Trophoblast cell (in vitro differentiated cells and primary cell): ENCODE measurements at regions not wholly inside any gene's neighbourhood (a gene's known extent, or its start where the extent isn't known, plus 50 kb on each side); places are given as distances from the start of the nearest gene placed in this dataset.

Source experiments
- DNase-seq, 2 donors: peaks; one replicate each; pipeline ENCODE4 v3.0.0-alpha.2; 2016
- H2AFZ ChIP-seq: 2 replicates; pipeline ENCODE4 v1.6.1; 2013; ENCODE audit warnings: low read length, moderate library complexity, mild to moderate bottlenecking; ENCODE audit not compliant: insufficient read depth, poor library complexity
- H2AK5ac ChIP-seq: 2 replicates; pipeline ENCODE4 v1.6.1; 2013; ENCODE audit warnings: mild to moderate bottlenecking, low read length
- H2BK120ac ChIP-seq: 2 replicates; pipeline ENCODE4 v1.6.1; 2013; ENCODE audit warnings: low read length, mild to moderate bottlenecking, moderate library complexity; ENCODE audit not compliant: insufficient read depth, poor library complexity
- H2BK12ac ChIP-seq: 2 replicates; pipeline ENCODE4 v1.6.1; 2013; ENCODE audit warnings: mild to moderate bottlenecking, low read length, moderate library complexity
- H2BK5ac ChIP-seq: 2 replicates; pipeline ENCODE4 v1.6.1; 2013; ENCODE audit warnings: low read length, low read depth, moderate library complexity, mild to moderate bottlenecking; ENCODE audit not compliant: poor library complexity
- H3K14ac ChIP-seq: 2 replicates; pipeline ENCODE4 v1.6.1; 2013; ENCODE audit warnings: mild to moderate bottlenecking, low read length
- H3K18ac ChIP-seq: 2 replicates; pipeline ENCODE4 v1.6.1; 2013; ENCODE audit warnings: mild to moderate bottlenecking, low read length
- H3K23ac ChIP-seq: 2 replicates; pipeline ENCODE4 v1.6.1; 2013; ENCODE audit warnings: low read length
- H3K27ac ChIP-seq: 2 replicates; pipeline ENCODE4 v1.5.1; 2013; ENCODE audit warnings: low read depth, mild to moderate bottlenecking, inconsistent platforms, low read length, moderate library complexity
- H3K27me3 ChIP-seq: 2 replicates; pipeline ENCODE4 v1.6.1; 2013; ENCODE audit warnings: inconsistent platforms, mild to moderate bottlenecking, low read length, moderate library complexity; ENCODE audit not compliant: insufficient read depth
- H3K36me3 ChIP-seq, 2 experiments: 1 replicate in 1 of 2; 2 replicates in 1 of 2; pipeline ENCODE4 v1.6.1; 2013; ENCODE audit warnings: low read length in 2 of 2, mild to moderate bottlenecking in 2 of 2, moderate library complexity in 1 of 2; ENCODE audit not compliant: insufficient read depth in 2 of 2, control insufficient read depth in 1 of 2
- H3K4ac ChIP-seq: 2 replicates; pipeline ENCODE4 v1.6.1; 2013; ENCODE audit warnings: low read depth, mild to moderate bottlenecking, low read length, moderate library complexity
- H3K4me1 ChIP-seq, 2 experiments: 1 replicate in 1 of 2; 2 replicates in 1 of 2; pipeline ENCODE4 v1.6.1; 2013; ENCODE audit warnings: low read length in 2 of 2, mild to moderate bottlenecking in 2 of 2, moderate library complexity in 1 of 2; ENCODE audit not compliant: insufficient read depth in 2 of 2, control insufficient read depth in 1 of 2
- H3K4me2 ChIP-seq: 2 replicates; pipeline ENCODE4 v1.6.1; 2013; ENCODE audit warnings: inconsistent platforms, mild to moderate bottlenecking, low read length, moderate library complexity
- H3K4me3 ChIP-seq: 2 replicates; pipeline ENCODE4 v1.5.1; 2013; ENCODE audit warnings: mild to moderate bottlenecking, low read depth, low read length, inconsistent platforms
- H3K79me1 ChIP-seq: one replicate; pipeline ENCODE4 v1.6.1; 2013; ENCODE audit warnings: low read length
- H3K79me2 ChIP-seq: 2 replicates; pipeline ENCODE4 v1.6.1; 2013; ENCODE audit warnings: low read length, mild to moderate bottlenecking; ENCODE audit not compliant: control insufficient read depth, insufficient read depth, poor library complexity
- H3K9ac ChIP-seq: 2 replicates; pipeline ENCODE4 v1.6.1; 2013; ENCODE audit warnings: mild to moderate bottlenecking, low read length
- H3K9me3 ChIP-seq: 2 replicates; pipeline ENCODE4 v1.6.1; 2013; ENCODE audit warnings: low read depth, mild to moderate bottlenecking, control low read depth, inconsistent platforms, low read length; ENCODE audit not compliant: insufficient read depth
- H4K12ac ChIP-seq: 2 replicates; pipeline ENCODE4 v1.6.1; 2013; ENCODE audit warnings: low read depth, mild to moderate bottlenecking, low read length, moderate library complexity
- H4K8ac ChIP-seq: 2 replicates; pipeline ENCODE4 v1.6.1; 2013; ENCODE audit warnings: low read depth, mild to moderate bottlenecking, low read length, moderate library complexity
- H4K91ac ChIP-seq: one replicate; pipeline ENCODE4 v1.6.1; 2013; ENCODE audit warnings: low read depth, mild to moderate bottlenecking, low read length, moderate library complexity
- WGBS: extraction: QIAGEN DNeasy Blood & Tissue Kit; methylation state at CpG from one replicate; pipeline ENCODE4 v1.1.7; 2013; ENCODE audit warnings: missing lambda C conversion rate; ENCODE audit not compliant: insufficient read length, insufficient coverage; ENCODE audit errors: extremely low coverage; 5-methylcytosine and 5-hydroxymethylcytosine counted together

DNA sequence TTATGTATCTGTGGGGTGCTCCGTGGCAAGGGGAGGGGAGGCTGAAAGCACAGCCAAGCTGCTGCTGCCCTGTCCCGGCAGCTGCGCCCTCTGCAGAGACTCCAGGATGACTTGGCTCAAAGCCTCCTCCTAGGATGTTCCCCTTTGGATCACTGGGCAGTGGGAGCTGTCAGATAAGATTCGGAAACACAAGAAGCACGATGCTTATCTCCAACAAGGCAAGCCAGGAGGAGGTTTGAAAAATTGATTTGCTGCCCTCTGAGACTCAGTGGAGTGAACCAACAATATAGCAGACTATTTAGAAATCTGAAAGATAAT is 776.4 kb downstream of the C6orf118 start:
- no peak for DNase-seq
- no peaks in the 10 kb centered on the region for H3K36me3 ChIP-seq
- H3K79me1 ChIP-seq: no peaks in the 10 kb centered on the region
- H3K23ac ChIP-seq: no peak overlapping the region
- no peak overlapping the region for H3K27ac ChIP-seq
- H3K18ac ChIP-seq: no peak overlapping the region
- no peak overlapping the region for H3K4me3 ChIP-seq
- no peak overlapping the region for H4K91ac ChIP-seq
- no peak overlapping the region for H2BK5ac ChIP-seq
- no CpG with 5 or more reads among the region's 5 CpGs for WGBS
- no peak overlapping the region for H3K14ac ChIP-seq
- no peak overlapping the region for H2AFZ ChIP-seq
- no peak overlapping the region for H2BK120ac ChIP-seq
- no peak overlapping the region for H3K4me2 ChIP-seq
- H3K27me3 ChIP-seq: no peaks in the 10 kb centered on the region
- H2AK5ac ChIP-seq: no peak overlapping the region
- no peak overlapping the region for H3K9ac ChIP-seq
- no peak overlapping the region for H2BK12ac ChIP-seq
- H4K8ac ChIP-seq: no peak overlapping the region
- no peak overlapping the region for H4K12ac ChIP-seq
- no peaks in the 10 kb centered on the region for H3K4me1 ChIP-seq
- no peaks in the 10 kb centered on the region for H3K9me3 ChIP-seq
- H3K4ac ChIP-seq: no peak overlapping the region
- H3K79me2 ChIP-seq: no peaks in the 10 kb centered on the region

DNA sequence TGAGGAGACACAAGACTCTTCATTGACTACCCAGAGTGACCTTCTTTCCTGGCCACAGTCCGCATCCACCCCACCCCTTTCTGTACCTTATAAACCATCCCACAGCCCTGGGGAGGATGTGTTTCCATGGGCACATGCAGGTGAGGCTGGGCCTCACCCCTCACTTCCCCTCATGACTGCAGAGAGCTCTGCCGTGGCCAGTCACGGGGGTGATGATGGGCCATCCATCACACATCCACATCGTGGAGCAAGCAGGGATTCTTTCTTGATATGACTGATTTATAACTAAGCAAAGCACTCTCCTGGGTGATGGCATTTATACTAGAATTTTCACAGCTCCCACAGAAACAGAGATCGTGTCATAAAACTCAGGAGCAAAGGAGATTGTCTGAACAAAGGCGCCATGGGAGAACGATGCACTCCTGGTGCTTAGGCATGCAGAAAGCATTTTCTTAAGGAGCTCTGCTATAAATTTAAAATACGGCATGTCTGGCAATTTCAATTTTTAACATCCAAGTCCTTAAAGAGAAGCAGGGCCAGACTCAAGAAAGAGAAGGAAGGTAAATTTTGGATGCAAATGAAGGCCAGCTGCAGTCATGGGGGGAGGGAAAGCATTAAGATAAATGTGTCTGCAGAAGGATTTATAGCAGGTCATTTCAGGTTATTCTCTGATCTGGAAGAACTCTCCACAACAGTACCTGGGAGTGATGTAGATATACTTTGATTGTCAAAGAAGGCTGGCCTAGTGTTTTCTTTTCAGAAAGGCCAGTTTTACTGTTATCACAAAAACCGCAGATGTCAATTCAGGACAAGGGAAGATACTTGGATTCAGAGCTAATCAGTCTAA is 777.0 kb downstream of the C6orf118 start:
- H2BK5ac ChIP-seq: no peak overlapping the region
- no peak overlapping the region for H2AFZ ChIP-seq
- no peak overlapping the region for H3K4me3 ChIP-seq
- no peak overlapping the region for H2AK5ac ChIP-seq
- H3K27ac ChIP-seq: no peak overlapping the region
- H3K79me2 ChIP-seq: no peaks in the 10 kb centered on the region
- H3K27me3 ChIP-seq: no peaks in the 10 kb centered on the region
- no peak overlapping the region for H3K23ac ChIP-seq
- H3K4me2 ChIP-seq: no peak overlapping the region
- no peaks in the 10 kb centered on the region for H3K9me3 ChIP-seq
- no peak overlapping the region for H4K8ac ChIP-seq
- no peak overlapping the region for H4K91ac ChIP-seq
- H3K4me1 ChIP-seq: no peaks in the 10 kb centered on the region
- DNase-seq: no peak
- WGBS: no CpG with 5 or more reads among the region's 9 CpGs
- no peak overlapping the region for H2BK12ac ChIP-seq
- H3K36me3 ChIP-seq: no peaks in the 10 kb centered on the region
- no peak overlapping the region for H3K14ac ChIP-seq
- no peak overlapping the region for H3K9ac ChIP-seq
- H3K79me1 ChIP-seq: no peaks in the 10 kb centered on the region
- H3K4ac ChIP-seq: no peak overlapping the region
- no peak overlapping the region for H4K12ac ChIP-seq
- H3K18ac ChIP-seq: no peak overlapping the region
- no peak overlapping the region for H2BK120ac ChIP-seq

DNA sequence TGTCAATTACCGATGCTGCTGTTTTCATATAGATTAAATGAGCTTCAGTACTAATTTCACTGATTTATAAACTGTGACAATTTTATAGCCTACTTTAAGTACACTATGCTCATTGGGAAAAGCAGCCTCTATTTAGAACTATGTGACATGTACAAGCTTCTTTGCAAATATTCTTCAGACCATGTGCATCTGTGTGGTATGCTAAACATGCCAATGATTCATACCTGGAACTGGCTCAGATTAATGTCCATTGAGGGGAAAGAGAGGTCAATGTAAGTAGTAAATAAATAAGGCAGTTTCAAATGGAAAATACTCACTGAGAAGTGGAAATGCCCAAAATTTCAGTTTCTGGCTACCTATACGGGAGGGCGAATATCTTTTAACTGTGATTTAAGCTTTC is 777.7 kb downstream of the C6orf118 start:
- Histone ChIP-seq H3K14ac (no peak overlapping the region), H2BK12ac (no peak overlapping the region), H3K4me2 (no peak overlapping the region), H3K18ac (no peak overlapping the region), H2AFZ (no peak overlapping the region), H3K27me3 (no peaks in the 10 kb centered on the region), H3K79me1 (no peaks in the 10 kb centered on the region), H3K4me3 (no peak overlapping the region), H3K27ac (no peak overlapping the region), H4K8ac (no peak overlapping the region), H4K12ac (no peak overlapping the region), H3K4me1 (no peaks in the 10 kb centered on the region), H2BK5ac (no peak overlapping the region), H4K91ac (no peak overlapping the region), H3K36me3 (no peaks in the 10 kb centered on the region), H3K9me3 (no peaks in the 10 kb centered on the region), H3K79me2 (no peaks in the 10 kb centered on the region), H3K23ac (no peak overlapping the region), H3K9ac (no peak overlapping the region), H2BK120ac (no peak overlapping the region), H3K4ac (no peak overlapping the region), H2AK5ac (no peak overlapping the region)
- no CpG with 5 or more reads among the region's 3 CpGs for WGBS
- DNase-seq: peak in 1 of 2 donors; percentile 31

DNA sequence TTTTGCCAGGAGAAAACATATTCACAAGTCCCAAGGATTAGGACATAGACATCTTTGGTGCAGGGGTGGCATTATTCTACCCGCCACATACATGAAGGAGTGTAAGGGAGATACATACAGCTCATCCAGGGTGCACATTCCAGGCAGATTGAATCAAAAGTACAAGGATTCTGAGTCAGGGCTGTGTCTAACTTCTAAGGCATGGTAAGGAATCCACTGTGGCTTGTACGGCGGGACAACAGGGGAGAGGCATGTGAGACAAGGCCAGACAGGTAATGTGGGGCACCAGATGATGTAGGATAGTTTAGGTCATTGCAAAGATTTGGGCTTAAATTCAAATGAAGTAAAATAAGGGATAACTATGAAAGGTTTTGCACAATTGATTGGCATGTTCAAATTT is 780.9 kb downstream of the C6orf118 start:
- Histone ChIP-seq H2AK5ac (no peak overlapping the region), H4K91ac (no peak overlapping the region), H3K4ac (no peak overlapping the region), H4K12ac (no peak overlapping the region), H3K27ac (no peak overlapping the region), H3K18ac (no peak overlapping the region), H3K4me3 (no peak overlapping the region), H3K23ac (no peak overlapping the region), H3K4me2 (no peak overlapping the region), H2BK120ac (no peak overlapping the region), H2BK5ac (no peak overlapping the region), H3K79me2 (no peaks in the 10 kb centered on the region), H3K4me1 (no peaks in the 10 kb centered on the region), H4K8ac (no peak overlapping the region), H3K27me3 (no peaks in the 10 kb centered on the region), H2AFZ (no peak overlapping the region), H3K9ac (no peak overlapping the region), H3K14ac (no peak overlapping the region), H3K9me3 (peaks cover 2% of the 10 kb centered on the region), H2BK12ac (no peak overlapping the region), H3K79me1 (no peaks in the 10 kb centered on the region), H3K36me3 (no peaks in the 10 kb centered on the region)
- DNase-seq: peak in 1 of 2 donors; percentile 21
- no CpG with 5 or more reads among the region's 3 CpGs for WGBS
